ENCODE measurements at regions not wholly inside any gene's neighbourhood (a gene's known extent, or its start where the extent isn't known, plus 50 kb on each side); places are given as distances from the start of the nearest gene placed in this dataset.

GRCh38 chr18:39835303-39836030 is 2119.6 kb upstream of the PIK3C3 start:
- no peak for TF ChIP-seq CTCF (IDR thresholded peaks at IDR 0.05)
- TF ChIP-seq POLR2A (IDR thresholded peaks at IDR 0.05) = no peak
